H1 (cell line): ENCODE measurements at regions not wholly inside any gene's neighbourhood (a gene's known extent, or its start where the extent isn't known, plus 50 kb on each side); places are given as distances from the start of the nearest gene placed in this dataset.

Experiments
- CTCF ChIA-PET: fragments of 300-600 bp; sonication (Branson Sonifier 250); formaldehyde crosslinking; loops from one replicate; lab custom pipeline; 2021; ENCODE audit not compliant: partially characterized antibody; lab: Charles Lee
- POLR2A ChIA-PET: fragments of 300-600 bp; sonication (Branson Sonifier 250); formaldehyde crosslinking; loops from one replicate; lab custom pipeline; 2021; ENCODE audit warnings: inconsistent platforms; ENCODE audit not compliant: partially characterized antibody; lab: Charles Lee
- DNase-seq, 2 experiments: peaks; one replicate each; pipeline versions ENCODE4 v3.0.0 to v3.0.0-alpha.2; 2010 to 2022; ENCODE audit warnings: low spot score in 2 of 2, low read depth in 1 of 2, mixed read lengths in 1 of 2
- FAIRE-seq: peaks from 2 replicates; lab custom pipeline; 2011; peaks lifted over from hg19 to GRCh38; lab: Jason Lieb, UNC
- H2AFZ ChIP-seq: 2 replicates; pipeline ENCODE4 v1.8.1; 2012; ENCODE audit warnings: low read length, inconsistent platforms
- H2AK5ac ChIP-seq: 2 replicates; pipeline ENCODE4 v1.6.1; 2013; ENCODE audit warnings: low read depth, low read length
- H2BK120ac ChIP-seq: replicated peaks from 2 replicates; pipeline ENCODE3; 2013; ENCODE audit warnings: low read depth, low read length, inconsistent platforms
- H2BK12ac ChIP-seq: 2 replicates; pipeline ENCODE4 v1.6.1; 2013; ENCODE audit warnings: low read depth, low read length
- H2BK15ac ChIP-seq: 2 replicates; pipeline ENCODE4 v1.6.1; 2013; ENCODE audit warnings: low read length
- H2BK20ac ChIP-seq: 2 replicates; pipeline ENCODE4 v1.6.1; 2013; ENCODE audit warnings: low read length
- H2BK5ac ChIP-seq: 2 replicates; pipeline ENCODE4 v1.6.1; 2013; ENCODE audit warnings: low read depth, low read length
- H3K14ac ChIP-seq: 2 replicates; pipeline ENCODE4 v1.6.1; 2013; ENCODE audit warnings: inconsistent platforms; ENCODE audit not compliant: insufficient read length
- H3K18ac ChIP-seq: 2 replicates; pipeline ENCODE4 v1.6.1; 2013; ENCODE audit warnings: low read length; ENCODE audit errors: extremely low read depth
- H3K23ac ChIP-seq: 2 replicates; pipeline ENCODE4 v1.6.1; 2013; ENCODE audit warnings: inconsistent platforms; ENCODE audit not compliant: insufficient read length
- H3K23me2 ChIP-seq: 2 replicates; pipeline ENCODE4 v1.6.1; 2013; ENCODE audit warnings: low read depth, low read length
- H3K27ac ChIP-seq: 2 replicates; pipeline ENCODE4 v1.6.1; 2011; ENCODE audit warnings: low read depth, low read length, inconsistent platforms
- H3K27me3 ChIP-seq, 4 experiments: replicated peaks in 1 of 4; 1 replicate in 1 of 4; 2 replicates in 3 of 4; pipeline versions ENCODE4 v1.6.1 to v1.8.1; 2011 to 2013; ENCODE audit warnings: low read length in 3 of 4, mild to moderate bottlenecking in 3 of 4, inconsistent platforms in 2 of 4, mixed read lengths in 2 of 4, moderate library complexity in 1 of 4; ENCODE audit not compliant: control insufficient read depth in 3 of 4, insufficient read depth in 3 of 4; ENCODE audit errors: extremely low read depth in 1 of 4
- H3K36me3 ChIP-seq, 4 experiments: 2 replicates each; pipeline versions ENCODE4 v1.6.1 to v1.8.1; 2011 to 2013; ENCODE audit warnings: mild to moderate bottlenecking in 4 of 4, low read length in 3 of 4, moderate library complexity in 2 of 4, control low read depth in 1 of 4, inconsistent platforms in 1 of 4; ENCODE audit not compliant: insufficient read depth in 4 of 4, control insufficient read depth in 2 of 4
- H3K4ac ChIP-seq: replicated peaks from 2 replicates; pipeline ENCODE3; 2013; ENCODE audit warnings: low read length, low read depth, mixed read lengths, inconsistent platforms; ENCODE audit not compliant: insufficient read length
- H3K4me1 ChIP-seq, 4 experiments: replicated peaks in 1 of 4; 1 replicate in 1 of 4; 2 replicates in 3 of 4; pipeline versions ENCODE4 v1.6.1 to v1.8.1; 2011 to 2013; ENCODE audit warnings: low read length in 3 of 4, inconsistent platforms in 2 of 4, mixed read lengths in 1 of 4; ENCODE audit not compliant: insufficient read depth in 4 of 4, control insufficient read depth in 3 of 4
- H3K4me2 ChIP-seq, 2 experiments: 2 replicates each; pipeline versions ENCODE4 v1.6.1 to v1.8.1; 2011 to 2013; ENCODE audit warnings: low read depth in 2 of 2, low read length in 2 of 2, control low read depth in 1 of 2, inconsistent platforms in 1 of 2, mild to moderate bottlenecking in 1 of 2; ENCODE audit not compliant: insufficient read depth in 1 of 2
- H3K4me3 ChIP-seq, 4 experiments: fragments of 200-600, 300-600 bp in 1 of 4; sonication (generic), shearing (Covaris generic), sonication (Bioruptor Twin) in 1 of 4; 2 replicates each; pipeline versions ENCODE4 v1.5.1 to v1.8.1; 2011 to 2016; ENCODE audit warnings: low read length in 4 of 4, low read depth in 3 of 4, control low read depth in 2 of 4, inconsistent platforms in 2 of 4, mild to moderate bottlenecking in 2 of 4, mixed read lengths in 1 of 4, moderate library complexity in 1 of 4; ENCODE audit not compliant: insufficient read depth in 2 of 4; ENCODE audit errors: extremely low read depth in 1 of 4
- H3K56ac ChIP-seq: replicated peaks from 2 replicates; pipeline ENCODE3; 2013; ENCODE audit warnings: low read depth, mild to moderate bottlenecking, mixed read lengths, low read length, inconsistent platforms; ENCODE audit not compliant: insufficient read length
- H3K79me1 ChIP-seq: 2 replicates; pipeline ENCODE4 v1.6.1; 2013; ENCODE audit warnings: low read depth, low read length, control low read depth
- H3K79me2 ChIP-seq, 2 experiments: 2 replicates each; pipeline versions ENCODE4 v1.6.1 to v1.8.1; 2012 to 2013; ENCODE audit warnings: low read length in 2 of 2, mild to moderate bottlenecking in 2 of 2, inconsistent platforms in 1 of 2; ENCODE audit not compliant: insufficient read depth in 2 of 2, control insufficient read depth in 1 of 2
- H3K9ac ChIP-seq, 4 experiments: replicated peaks in 1 of 4; 1 replicate in 1 of 4; 2 replicates in 3 of 4; pipeline versions ENCODE4 v1.6.1 to v1.8.1; 2011 to 2013; ENCODE audit warnings: low read depth in 3 of 4, low read length in 3 of 4, control low read depth in 2 of 4, mild to moderate bottlenecking in 2 of 4, moderate library complexity in 2 of 4, inconsistent platforms in 1 of 4; ENCODE audit errors: extremely low read depth in 1 of 4
- H3K9me3 ChIP-seq, 2 experiments: 2 replicates each; pipeline versions ENCODE4 v1.6.1 to v1.8.1; 2012 to 2013; ENCODE audit warnings: mild to moderate bottlenecking in 2 of 2, moderate library complexity in 2 of 2, control low read depth in 1 of 2, inconsistent platforms in 1 of 2, low read depth in 1 of 2, low read length in 1 of 2, mixed read lengths in 1 of 2; ENCODE audit not compliant: insufficient read depth in 2 of 2
- H4K20me1 ChIP-seq, 2 experiments: replicated peaks in 1 of 2; 2 replicates each; pipeline versions ENCODE3 to v1.8.1; 2011 to 2013; ENCODE audit warnings: inconsistent platforms in 2 of 2, low read length in 2 of 2, mild to moderate bottlenecking in 1 of 2; ENCODE audit not compliant: insufficient read depth in 2 of 2, control insufficient read depth in 1 of 2
- H4K5ac ChIP-seq: 2 replicates; pipeline ENCODE4 v1.6.1; 2013; ENCODE audit warnings: low read length, low read depth, mixed read lengths, inconsistent platforms; ENCODE audit not compliant: insufficient read length
- H4K8ac ChIP-seq: 2 replicates; pipeline ENCODE4 v1.8.0; 2013; ENCODE audit warnings: mild to moderate bottlenecking, moderate library complexity, low read length, inconsistent platforms; ENCODE audit not compliant: insufficient read depth; ENCODE audit errors: extremely low read depth
- H4K91ac ChIP-seq: replicated peaks from 2 replicates; pipeline ENCODE3; 2013; ENCODE audit warnings: low read length, mixed read lengths, inconsistent platforms; ENCODE audit not compliant: insufficient read length
- BACH1 ChIP-seq: IDR thresholded peaks from 2 replicates; pipeline ENCODE4 v1.6.1; 2012; ENCODE audit warnings: low read length, improper control_type of control experiment
- HDAC2 ChIP-seq, 2 experiments: fragments of 300-600 bp in 1 of 2; sonication (generic) in 1 of 2; IDR thresholded peaks; 2 replicates each; pipeline ENCODE4 v1.6.1; 2011 to 2012; ENCODE audit warnings: low read depth in 2 of 2, low read length in 2 of 2, mild to moderate bottlenecking in 2 of 2, moderate library complexity in 2 of 2, borderline replicate concordance in 1 of 2, inconsistent platforms in 1 of 2
- JUND ChIP-seq: IDR thresholded peaks from 2 replicates; pipeline ENCODE4 v1.6.1; 2011; ENCODE audit warnings: mild to moderate bottlenecking, improper control_type of control experiment, low read length
- RFX5 ChIP-seq: IDR thresholded peaks from 2 replicates; pipeline ENCODE4 v1.6.1; 2011; ENCODE audit warnings: low read depth, low read length, improper control_type of control experiment, borderline replicate concordance
- WGBS, 2 experiments: shearing (Covaris generic) in 1 of 2; methylation state at CpG; one replicate each; pipeline versions ENCODE4 v1.1.6 to v1.1.7; 2013 to 2015; ENCODE audit warnings: low lambda C conversion rate in 2 of 2, mixed read lengths in 2 of 2, inconsistent platforms in 1 of 2, low coverage in 1 of 2, missing lambda C conversion rate in 1 of 2; ENCODE audit not compliant: insufficient replicate concordance in 2 of 2, insufficient coverage in 1 of 2, insufficient read length in 1 of 2; ENCODE audit errors: extremely low coverage in 1 of 2, missing lambda C conversion rate in 1 of 2; 5-methylcytosine and 5-hydroxymethylcytosine counted together

- no peak overlapping the region for H2BK120ac ChIP-seq
- H2BK15ac ChIP-seq = no peak overlapping the region
- no peaks in the 10 kb centered on the region for H4K20me1 ChIP-seq
- no peak overlapping the region for H3K14ac ChIP-seq
- no peaks in the 10 kb centered on the region for H3K27me3 ChIP-seq
- H3K36me3 ChIP-seq = no peaks in the 10 kb centered on the region
- H3K18ac ChIP-seq = no peak overlapping the region
- ChIA-PET CTCF (interaction anchor here (0.6 to 2.7 kb wide), 3 partner anchors 13 to 45 kb away, joined by 3 to 7 read pairs (median 3); no protein-coding TSS in a partner anchor), POLR2A (no interaction called here)
- H2BK5ac ChIP-seq = no peak overlapping the region
- no peak overlapping the region for H4K91ac ChIP-seq
- no peak for DNase-seq
- peaks cover 2 to 8% (median 4%) of the 10 kb centered on the region in 4 experiments; a peak in 4 of 7 replicates for H3K4me1 ChIP-seq
- TF ChIP-seq RFX5 = no peak
- no peak for TF ChIP-seq BACH1
- no peak for TF ChIP-seq HDAC2 (IDR thresholded peaks at IDR 0.05; ENCODE audit: borderline replicate concordance in 1 of 2, low read depth in 2 of 2, low read length in 2 of 2)
- TF ChIP-seq JUND = no peak
- H3K79me1 ChIP-seq = no peaks in the 10 kb centered on the region
- H2BK20ac ChIP-seq = no peak overlapping the region
- WGBS, 2 experiments = 89% methylated on average over 3 of the region's 3 CpGs; no CpG with 5 or more reads in 1 of the 2 experiments
- no peak overlapping the region for H4K8ac ChIP-seq
- H2AK5ac ChIP-seq = no peak overlapping the region
- H3K9me3 ChIP-seq = no peaks in the 10 kb centered on the region
- H3K9ac ChIP-seq = no peak overlapping the region
- no peak overlapping the region for H4K5ac ChIP-seq
- H3K23me2 ChIP-seq = no peaks in the 10 kb centered on the region
- no peaks in the 10 kb centered on the region for H3K79me2 ChIP-seq
- H3K4ac ChIP-seq = no peak overlapping the region
- no peak overlapping the region for H3K4me3 ChIP-seq
- no peak for FAIRE-seq
- no peak overlapping the region for H3K23ac ChIP-seq
- no peak overlapping the region for H3K56ac ChIP-seq
- H2BK12ac ChIP-seq = no peak overlapping the region
- no peak overlapping the region for H3K4me2 ChIP-seq
- H2AFZ ChIP-seq = no peak overlapping the region
- H3K27ac ChIP-seq = no peak overlapping the region
Measured at GRCh38 chr1:208431721-208432120, 187.5 kb upstream of the PLXNA2 start.
